ENCODE measurements at regions not wholly inside any gene's neighbourhood (a gene's known extent, or its start where the extent isn't known, plus 50 kb on each side); places are given as distances from the start of the nearest gene placed in this dataset.

DNA sequence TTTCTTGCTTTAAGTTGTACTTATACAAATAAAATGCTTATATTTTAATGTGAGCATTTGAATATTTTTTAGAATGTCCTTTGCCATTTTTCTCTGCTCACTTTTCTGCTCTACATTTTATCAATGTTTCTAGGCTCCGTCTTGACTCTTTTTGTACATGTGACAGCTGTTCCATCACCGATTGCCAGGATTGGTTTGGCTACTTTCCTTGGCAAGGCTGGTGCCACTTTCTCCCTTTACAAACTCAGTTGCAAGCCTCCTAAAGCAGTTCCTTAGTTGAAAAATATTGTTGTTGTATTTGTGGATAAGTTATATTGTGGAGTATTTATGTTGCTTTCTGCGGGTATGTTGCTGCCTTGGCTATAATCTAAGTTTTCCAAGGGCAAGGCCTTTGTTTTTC, 63.4 kb downstream of the DACT1 start:
- no peak overlapping the region for H3K27ac ChIP-seq (ENCODE audit: control insufficient read depth, insufficient read depth, low read length)
- FAIRE-seq (no peak), DNase-seq (ENCODE audit: low read depth, low spot score) (no peak)
- H2AFZ ChIP-seq (ENCODE audit: control insufficient read depth, low read length): no peak overlapping the region
- H4K20me1 ChIP-seq (ENCODE audit: control insufficient read depth, extremely low read depth, insufficient read depth, low read length): no peaks in the 10 kb centered on the region
- no peaks in the 10 kb centered on the region for H3K36me3 ChIP-seq (ENCODE audit: control insufficient read depth in 2 of 2, extremely low read depth in 1 of 2, insufficient read depth in 2 of 2, low read length in 2 of 2)
- no peaks in the 10 kb centered on the region for H3K79me2 ChIP-seq (ENCODE audit: control insufficient read depth, insufficient read depth, low read length)
- no peaks in the 10 kb centered on the region for H3K4me1 ChIP-seq (ENCODE audit: control insufficient read depth, extremely low read depth, insufficient read depth, low read length)
- TF ChIP-seq CTCF (optimal IDR thresholded peaks at IDR 0.05 in 1 of 3, IDR thresholded peaks at IDR 0.05 in 1 of 3, conservative IDR thresholded peaks at IDR 0.05 in 1 of 3; ENCODE audit: extremely low read depth in 1 of 3, insufficient read depth in 2 of 3, low read length in 3 of 3) (no peak), EZH2 (IDR thresholded peaks at IDR 0.05; ENCODE audit: low read length) (no peak)
- peaks cover 18% of the 10 kb centered on the region for H3K27me3 ChIP-seq (ENCODE audit: control insufficient read depth, extremely low read depth, insufficient read depth, low read length)
- dilution Hi-C loops (cut with MboI; ENCODE audit: extremely low pct_ligation_motif_present, low sequenced_read_pairs): no loop called here
- H3K4me3 ChIP-seq (ENCODE audit: control insufficient read depth in 2 of 3, extremely low read depth in 1 of 3, insufficient read depth in 2 of 3, low read depth in 1 of 3, low read length in 3 of 3): no peak overlapping the region
- H3K4me2 ChIP-seq (ENCODE audit: control insufficient read depth, extremely low read depth, insufficient read depth, low read depth, low read length): no peak overlapping the region
- H3K9me3 ChIP-seq (ENCODE audit: control insufficient read depth, low read depth, low read length): no peaks in the 10 kb centered on the region
- no peaks in the 10 kb centered on the region for H3K9me1 ChIP-seq (ENCODE audit: control insufficient read depth, extremely low read depth, insufficient read depth, low read length)
- H3K9ac ChIP-seq (ENCODE audit: control insufficient read depth, extremely low read depth, insufficient read depth, low read length): no peak overlapping the region

- Histone ChIP-seq H3K9ac (ENCODE audit: control insufficient read depth, extremely low read depth, insufficient read depth, low read length) (no peak overlapping the region), H3K79me2 (ENCODE audit: control insufficient read depth, insufficient read depth, low read length) (no peaks in the 10 kb centered on the region), H3K9me3 (ENCODE audit: control insufficient read depth, low read depth, low read length) (no peaks in the 10 kb centered on the region), H4K20me1 (ENCODE audit: control insufficient read depth, extremely low read depth, insufficient read depth, low read length) (no peaks in the 10 kb centered on the region), H2AFZ (ENCODE audit: control insufficient read depth, low read length) (no peak overlapping the region), H3K36me3 (ENCODE audit: control insufficient read depth in 2 of 2, extremely low read depth in 1 of 2, insufficient read depth in 2 of 2, low read length in 2 of 2) (no peaks in the 10 kb centered on the region), H3K4me2 (ENCODE audit: control insufficient read depth, extremely low read depth, insufficient read depth, low read depth, low read length) (no peak overlapping the region), H3K9me1 (ENCODE audit: control insufficient read depth, extremely low read depth, insufficient read depth, low read length) (no peaks in the 10 kb centered on the region), H3K4me1 (ENCODE audit: control insufficient read depth, extremely low read depth, insufficient read depth, low read length) (no peaks in the 10 kb centered on the region), H3K4me3 (ENCODE audit: control insufficient read depth in 2 of 3, extremely low read depth in 1 of 3, insufficient read depth in 2 of 3, low read depth in 1 of 3, low read length in 3 of 3) (no peak overlapping the region), H3K27ac (ENCODE audit: control insufficient read depth, insufficient read depth, low read length) (no peak overlapping the region), H3K27me3 (ENCODE audit: control insufficient read depth, extremely low read depth, insufficient read depth, low read length) (peaks cover 23% of the 10 kb centered on the region)
- DNase-seq (ENCODE audit: low read depth, low spot score) (no peak), FAIRE-seq (no peak)
- dilution Hi-C loops (cut with MboI; ENCODE audit: extremely low pct_ligation_motif_present, low sequenced_read_pairs): no loop called here
- TF ChIP-seq CTCF (optimal IDR thresholded peaks at IDR 0.05 in 1 of 3, IDR thresholded peaks at IDR 0.05 in 1 of 3, conservative IDR thresholded peaks at IDR 0.05 in 1 of 3; ENCODE audit: extremely low read depth in 1 of 3, insufficient read depth in 2 of 3, low read length in 3 of 3) (no peak), EZH2 (IDR thresholded peaks at IDR 0.05; ENCODE audit: low read length) (no peak)
Measured at GRCh38 chr14:58701604-58702003, 63.8 kb downstream of the DACT1 start.

Data from keratinocyte (primary cell).